GM12873 (cell line): ENCODE measurements at regions not wholly inside any gene's neighbourhood (a gene's known extent, or its start where the extent isn't known, plus 50 kb on each side); places are given as distances from the start of the nearest gene placed in this dataset.
A peak's percentile ranks its signal among the peaks of the same experiment; 100 is the strongest.

ENCODE experiments used
- TF ChIP-seq, protein P1 (sequence below): IDR thresholded peaks from 2 replicates; pipeline ENCODE4 v1.5.1; 2012; ENCODE audit warnings: low read depth, mild to moderate bottlenecking, moderate library complexity, low read length, control low read depth; ENCODE audit not compliant: insufficient read depth; ENCODE audit errors: missing control alignments

DNA sequence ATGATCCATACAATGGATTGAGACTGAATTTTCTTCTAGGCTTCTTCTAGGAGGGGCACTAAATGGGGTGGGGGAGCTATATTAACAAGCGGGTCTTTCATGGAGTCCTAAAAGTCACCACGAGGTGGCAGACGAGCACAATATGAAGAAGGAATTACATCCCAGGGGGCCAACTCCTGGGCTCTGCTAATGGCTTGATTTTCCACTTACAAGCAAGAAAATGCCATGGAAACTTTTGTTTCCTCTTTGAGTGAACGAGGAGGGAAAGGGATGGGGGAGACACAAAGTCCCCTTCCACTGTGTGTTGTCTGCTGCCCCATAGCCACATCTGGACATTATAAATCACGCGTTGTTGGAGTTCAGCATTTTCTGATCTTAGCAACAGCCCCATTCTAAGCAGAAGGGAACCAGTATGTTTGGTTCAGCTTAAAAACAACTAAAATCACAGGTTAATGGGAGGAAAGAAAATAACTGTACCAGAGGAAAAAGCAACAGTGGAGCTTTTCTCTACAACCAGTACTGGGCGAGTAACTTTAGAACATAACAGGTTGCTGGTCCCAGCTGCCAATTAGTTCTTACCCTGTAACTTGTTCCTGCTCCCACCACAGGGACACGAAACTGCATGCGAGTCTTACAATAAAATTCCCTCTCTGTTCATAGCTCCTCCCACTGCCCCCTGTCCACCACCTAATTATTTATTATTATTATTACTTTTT is 285.0 kb upstream of the PARD3B start:
- TF ChIP-seq, protein P1, sequence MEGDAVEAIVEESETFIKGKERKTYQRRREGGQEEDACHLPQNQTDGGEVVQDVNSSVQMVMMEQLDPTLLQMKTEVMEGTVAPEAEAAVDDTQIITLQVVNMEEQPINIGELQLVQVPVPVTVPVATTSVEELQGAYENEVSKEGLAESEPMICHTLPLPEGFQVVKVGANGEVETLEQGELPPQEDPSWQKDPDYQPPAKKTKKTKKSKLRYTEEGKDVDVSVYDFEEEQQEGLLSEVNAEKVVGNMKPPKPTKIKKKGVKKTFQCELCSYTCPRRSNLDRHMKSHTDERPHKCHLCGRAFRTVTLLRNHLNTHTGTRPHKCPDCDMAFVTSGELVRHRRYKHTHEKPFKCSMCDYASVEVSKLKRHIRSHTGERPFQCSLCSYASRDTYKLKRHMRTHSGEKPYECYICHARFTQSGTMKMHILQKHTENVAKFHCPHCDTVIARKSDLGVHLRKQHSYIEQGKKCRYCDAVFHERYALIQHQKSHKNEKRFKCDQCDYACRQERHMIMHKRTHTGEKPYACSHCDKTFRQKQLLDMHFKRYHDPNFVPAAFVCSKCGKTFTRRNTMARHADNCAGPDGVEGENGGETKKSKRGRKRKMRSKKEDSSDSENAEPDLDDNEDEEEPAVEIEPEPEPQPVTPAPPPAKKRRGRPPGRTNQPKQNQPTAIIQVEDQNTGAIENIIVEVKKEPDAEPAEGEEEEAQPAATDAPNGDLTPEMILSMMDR = peak; percentile 66

DNA sequence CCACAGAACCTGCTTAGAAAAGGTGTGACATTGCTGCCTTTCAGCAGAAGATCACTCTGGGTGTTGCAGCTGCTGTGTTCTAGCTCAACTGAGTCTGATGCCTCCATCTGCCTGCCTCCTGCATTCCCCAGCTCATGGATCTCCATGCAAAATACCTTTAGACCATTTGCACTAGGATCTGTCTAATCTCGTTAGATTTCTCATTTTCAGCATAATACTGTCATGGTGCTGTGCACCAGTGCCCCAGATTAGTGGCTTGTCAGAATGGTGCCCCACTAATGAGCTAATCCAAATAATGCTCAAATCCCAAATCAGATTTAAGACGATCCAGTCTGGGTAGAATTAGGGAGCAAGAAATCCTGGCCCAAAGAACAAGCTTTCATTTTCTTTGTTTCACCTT is 284.4 kb upstream of the PARD3B start:
- TF ChIP-seq, protein P1 = no peak

DNA sequence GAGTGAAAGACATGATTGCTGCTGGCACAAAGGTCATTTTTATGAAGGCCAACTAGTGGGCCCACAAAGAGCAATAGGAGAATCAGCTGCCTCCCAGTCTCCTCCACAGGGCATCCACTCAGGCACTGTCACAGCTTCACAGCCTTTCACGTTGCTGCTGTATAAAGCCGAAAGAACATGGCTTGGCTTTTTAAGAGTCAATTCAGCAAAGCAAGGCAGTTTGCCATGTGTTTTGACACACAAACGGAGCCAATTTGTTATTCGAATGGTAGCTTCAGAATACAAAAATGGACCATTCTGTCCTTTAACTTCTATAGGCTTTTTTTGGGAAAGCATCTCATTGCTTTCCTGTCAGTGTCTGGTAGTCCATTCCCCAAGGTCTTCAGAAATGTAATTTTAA is 283.4 kb upstream of the PARD3B start:
- TF ChIP-seq, protein P1 = no peak

DNA sequence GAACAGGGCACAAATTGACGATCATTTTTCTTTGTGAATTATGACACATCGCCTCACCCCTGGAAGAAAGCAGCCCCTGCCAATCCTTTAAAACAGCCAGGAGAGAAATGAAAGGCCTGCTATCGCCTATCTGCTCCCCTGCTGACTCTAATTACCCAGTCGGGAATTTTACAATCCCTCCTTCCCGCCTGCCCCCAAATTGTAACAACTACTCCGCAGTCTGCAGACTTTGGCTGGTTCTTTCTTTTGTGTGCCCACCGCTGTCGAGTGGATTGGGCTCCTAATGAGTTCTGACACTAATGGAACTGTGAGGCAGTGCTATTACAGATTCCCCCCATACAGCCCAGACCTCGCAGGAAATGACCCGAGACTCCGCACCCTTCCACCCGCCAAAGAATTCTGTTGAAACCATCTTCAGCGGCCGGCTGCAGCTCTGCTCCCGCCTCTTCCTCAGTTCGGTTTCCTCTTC is 281.2 kb upstream of the PARD3B start:
- TF ChIP-seq, protein P1 = no peak

DNA sequence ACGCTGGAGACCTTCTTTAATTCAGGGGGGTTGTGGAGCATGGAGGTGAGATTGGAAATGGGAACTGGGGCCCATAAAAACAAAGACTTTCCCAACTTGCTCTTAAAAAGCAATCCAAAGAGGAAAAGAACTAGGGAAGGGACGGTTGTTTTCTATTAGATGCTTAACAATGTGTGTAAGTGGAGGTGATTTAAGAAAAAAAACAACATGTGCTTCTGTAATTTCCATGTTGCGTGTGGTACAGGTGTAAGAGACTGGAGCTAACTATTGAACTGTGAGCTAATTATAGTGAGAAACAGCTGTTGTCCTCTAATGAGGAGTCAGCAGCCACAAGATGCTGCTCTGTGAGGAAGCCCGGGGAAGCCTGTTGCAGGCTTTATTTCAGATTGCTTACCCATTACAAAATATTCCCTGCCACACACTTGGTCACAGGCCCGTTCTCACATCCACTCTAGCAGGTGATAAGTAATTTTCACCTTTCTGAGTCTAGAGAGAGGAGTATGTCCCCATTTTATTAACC is 280.6 kb upstream of the PARD3B start:
- TF ChIP-seq, protein P1 = no peak

DNA sequence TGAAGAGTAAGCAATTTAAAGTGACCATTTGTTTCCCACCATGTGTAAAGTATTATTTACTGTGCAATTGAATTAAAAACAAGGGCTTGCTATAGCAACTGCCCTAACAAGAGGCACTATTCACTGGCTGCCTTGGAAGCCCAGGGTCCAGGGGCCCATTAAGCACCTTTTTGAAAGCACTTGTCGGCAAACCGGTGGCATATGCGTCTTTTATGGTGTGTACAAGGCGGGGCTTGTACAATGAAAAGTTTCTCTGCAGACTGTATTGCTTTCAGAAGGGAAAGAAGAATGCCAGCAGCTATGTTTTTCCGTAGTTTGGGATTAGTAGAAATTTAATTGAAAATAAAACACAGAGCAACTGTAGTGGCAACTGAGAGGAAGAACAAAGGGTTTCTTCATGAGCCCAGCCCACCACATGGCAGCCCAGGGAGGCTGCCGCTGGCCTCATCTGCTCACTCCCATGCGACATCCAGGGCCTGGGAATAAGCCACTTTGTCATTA is 279.5 kb upstream of the PARD3B start:
- TF ChIP-seq, protein P1 = no peak

DNA sequence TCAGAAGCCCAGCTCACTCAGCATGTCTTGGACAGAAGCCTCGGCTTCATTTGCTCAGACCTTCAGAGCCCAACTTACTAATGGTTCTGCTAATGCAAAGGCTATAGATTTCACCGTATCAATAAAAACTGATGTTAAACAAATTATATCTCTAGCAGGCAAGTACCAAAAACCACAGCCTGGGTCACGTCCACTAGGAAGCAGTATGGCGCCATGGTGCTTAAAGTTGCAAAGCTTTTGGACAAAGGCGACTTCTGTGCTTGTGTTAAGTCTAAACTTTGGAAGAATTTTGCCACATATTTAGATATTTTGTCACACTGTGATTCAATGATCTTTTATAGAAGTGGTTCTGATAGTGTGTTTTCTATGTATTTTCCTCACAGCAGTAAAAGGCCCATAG is 276.8 kb upstream of the PARD3B start:
- TF ChIP-seq, protein P1 = no peak
